Kidney epithelial cell (primary cell): ENCODE measurements at regions not wholly inside any gene's neighbourhood (a gene's known extent, or its start where the extent isn't known, plus 50 kb on each side); places are given as distances from the start of the nearest gene placed in this dataset.

Experiments
- DNase-seq: peaks from one replicate; pipeline ENCODE4 v3.0.0-alpha.2; 2010; ENCODE audit warnings: low read depth
- H3K27me3 ChIP-seq: 2 replicates; pipeline ENCODE4 v1.6.0; 2011; ENCODE audit warnings: low read length; ENCODE audit not compliant: control insufficient read depth, insufficient read depth
- H3K36me3 ChIP-seq: 2 replicates; pipeline ENCODE4 v1.5.1; 2011; ENCODE audit warnings: low read length; ENCODE audit not compliant: control insufficient read depth, insufficient read depth
- H3K4me3 ChIP-seq: 2 replicates; pipeline ENCODE4 v1.5.1; 2011; ENCODE audit warnings: low read depth, mild to moderate bottlenecking, control low read depth, low read length
- TF ChIP-seq, protein P1 (sequence below): IDR thresholded peaks from 2 replicates; pipeline ENCODE4 v1.5.1; 2011; ENCODE audit warnings: mild to moderate bottlenecking, moderate library complexity, low read length, control low read depth, inconsistent platforms; ENCODE audit not compliant: insufficient read depth, poor library complexity, severe bottlenecking

DNA sequence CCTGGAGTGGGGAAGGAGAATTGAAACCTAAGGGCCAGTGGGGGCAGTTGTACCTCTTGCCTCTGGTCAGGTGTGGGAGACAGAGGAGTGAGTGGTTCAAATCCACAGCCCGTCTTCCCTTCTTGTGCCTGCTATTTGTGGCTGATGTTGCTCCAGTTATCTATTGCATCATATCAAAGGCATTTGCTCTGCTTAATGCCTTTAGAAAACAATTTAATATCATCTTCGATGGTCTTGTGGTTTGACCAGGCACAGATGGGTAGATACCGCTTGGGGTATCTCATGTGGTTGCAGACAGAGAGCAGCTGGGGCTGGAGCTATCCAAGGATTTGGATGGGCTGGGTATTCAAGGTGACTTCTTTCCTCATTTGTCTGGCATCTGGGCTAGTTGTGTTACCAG is 376.1 kb upstream of the RBFOX1 start:
- H3K27me3 ChIP-seq = no peaks in the 10 kb centered on the region
- DNase-seq = no peak

GRCh38 chr16:6955303-6955702 is 377.3 kb upstream of the RBFOX1 start:
- TF ChIP-seq, protein P1, sequence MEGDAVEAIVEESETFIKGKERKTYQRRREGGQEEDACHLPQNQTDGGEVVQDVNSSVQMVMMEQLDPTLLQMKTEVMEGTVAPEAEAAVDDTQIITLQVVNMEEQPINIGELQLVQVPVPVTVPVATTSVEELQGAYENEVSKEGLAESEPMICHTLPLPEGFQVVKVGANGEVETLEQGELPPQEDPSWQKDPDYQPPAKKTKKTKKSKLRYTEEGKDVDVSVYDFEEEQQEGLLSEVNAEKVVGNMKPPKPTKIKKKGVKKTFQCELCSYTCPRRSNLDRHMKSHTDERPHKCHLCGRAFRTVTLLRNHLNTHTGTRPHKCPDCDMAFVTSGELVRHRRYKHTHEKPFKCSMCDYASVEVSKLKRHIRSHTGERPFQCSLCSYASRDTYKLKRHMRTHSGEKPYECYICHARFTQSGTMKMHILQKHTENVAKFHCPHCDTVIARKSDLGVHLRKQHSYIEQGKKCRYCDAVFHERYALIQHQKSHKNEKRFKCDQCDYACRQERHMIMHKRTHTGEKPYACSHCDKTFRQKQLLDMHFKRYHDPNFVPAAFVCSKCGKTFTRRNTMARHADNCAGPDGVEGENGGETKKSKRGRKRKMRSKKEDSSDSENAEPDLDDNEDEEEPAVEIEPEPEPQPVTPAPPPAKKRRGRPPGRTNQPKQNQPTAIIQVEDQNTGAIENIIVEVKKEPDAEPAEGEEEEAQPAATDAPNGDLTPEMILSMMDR = no peak

More for the DNA sequence above, 376.1 kb upstream of the RBFOX1 start:
- Histone ChIP-seq H3K36me3 (no peaks in the 10 kb centered on the region), H3K4me3 (no peak overlapping the region)
- TF ChIP-seq, protein P1 = no peak

DNA sequence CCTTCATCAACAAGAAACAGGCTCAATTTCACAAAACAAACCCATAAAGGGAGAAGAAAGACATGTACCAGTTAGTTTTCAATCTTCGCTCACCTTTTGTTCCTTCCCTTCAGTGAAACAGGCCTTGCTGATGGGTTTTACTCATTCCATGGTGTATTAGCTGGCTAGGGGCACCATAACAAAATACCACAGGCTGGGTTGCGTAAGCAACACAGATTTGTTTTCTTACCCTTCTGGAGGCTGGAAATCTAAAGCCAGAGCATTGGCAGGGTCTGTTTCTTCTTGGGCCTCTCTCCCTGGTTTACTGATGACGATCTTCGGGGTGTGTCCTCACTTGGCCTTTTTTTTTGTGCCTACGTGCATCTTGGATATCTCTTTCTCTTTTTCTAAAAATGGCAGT is 383.4 kb upstream of the RBFOX1 start:
- no peak for DNase-seq
- no peak overlapping the region for H3K4me3 ChIP-seq
- no peaks in the 10 kb centered on the region for H3K36me3 ChIP-seq
- TF ChIP-seq, protein P1 = no peak
- H3K27me3 ChIP-seq = no peaks in the 10 kb centered on the region

More at GRCh38 chr16:6955303-6955702, 377.3 kb upstream of the RBFOX1 start:
- no peak overlapping the region for H3K4me3 ChIP-seq
- no peaks in the 10 kb centered on the region for H3K36me3 ChIP-seq
- no peak for DNase-seq
- no peaks in the 10 kb centered on the region for H3K27me3 ChIP-seq

DNA sequence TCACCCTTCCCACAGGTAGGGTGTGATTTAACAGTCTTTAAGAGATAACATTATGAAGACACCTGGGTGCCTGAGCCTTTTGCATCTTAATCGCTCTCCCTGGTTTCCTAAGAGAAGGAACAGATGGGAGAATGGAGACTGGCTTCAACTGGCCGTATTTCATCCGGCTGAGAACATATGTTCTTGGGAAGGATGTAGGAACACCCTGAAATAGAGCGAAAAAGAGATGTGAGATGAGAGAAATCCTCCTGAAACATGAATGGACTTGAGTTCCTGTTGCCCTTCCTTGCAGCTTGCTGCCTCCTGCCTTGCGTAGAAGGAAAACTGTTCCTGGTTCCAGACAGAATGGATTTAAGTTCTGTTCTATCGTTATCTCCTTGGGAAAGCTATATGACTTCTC is 385.4 kb upstream of the RBFOX1 start:
- TF ChIP-seq, protein P1 = no peak
- H3K36me3 ChIP-seq = no peaks in the 10 kb centered on the region
- no peak for DNase-seq
- H3K4me3 ChIP-seq = no peak overlapping the region
- H3K27me3 ChIP-seq = no peaks in the 10 kb centered on the region

GRCh38 chr16:6946802-6947201 is 385.8 kb upstream of the RBFOX1 start:
- DNase-seq = no peak
- Histone ChIP-seq H3K27me3 (no peaks in the 10 kb centered on the region), H3K36me3 (no peaks in the 10 kb centered on the region), H3K4me3 (no peak overlapping the region)
- TF ChIP-seq, protein P1 = no peak

DNA sequence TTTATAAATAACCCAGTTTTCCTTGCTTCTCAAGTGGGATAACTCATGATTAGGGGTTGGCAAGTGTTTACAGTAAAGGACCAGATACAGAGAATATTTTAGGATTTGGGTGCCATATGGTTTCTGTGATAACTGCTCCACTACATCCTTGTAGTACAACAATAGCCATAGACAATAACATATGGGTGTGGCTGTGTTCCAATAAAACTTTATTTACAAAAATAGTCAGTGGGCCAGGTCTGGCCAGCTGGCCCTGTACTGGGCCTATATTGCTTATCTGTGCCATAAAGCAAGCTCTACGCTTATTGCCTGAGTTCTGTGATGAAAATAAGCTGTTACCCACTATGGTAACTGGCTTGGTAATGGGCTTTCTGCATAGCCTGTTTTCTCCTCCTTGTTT is 386.5 kb upstream of the RBFOX1 start:
- H3K36me3 ChIP-seq = no peaks in the 10 kb centered on the region
- H3K4me3 ChIP-seq = no peak overlapping the region
- H3K27me3 ChIP-seq = no peaks in the 10 kb centered on the region
- TF ChIP-seq, protein P1 = no peak
- DNase-seq = no peak
